GDM1 (cell line): ENCODE measurements at regions not wholly inside any gene's neighbourhood (a gene's known extent, or its start where the extent isn't known, plus 50 kb on each side); places are given as distances from the start of the nearest gene placed in this dataset.
A peak's percentile ranks its signal among the peaks of the same experiment; 100 is the strongest.
"Not testable (repeated sequence)": the region's sequence is repeated elsewhere in the genome, so short reads cannot be mapped to it uniquely, and the experiment has no call there.

Experiments used
- DNase-seq: peaks from one replicate; lab custom pipeline; 2025; lab: John Stamatoyannopoulos, UW

GRCh38 chr15:70247281-70247680 lies 149.6 kb upstream of the TLE3 start:
- DNase-seq = no peak

- DNase-seq = no peak
Measured at GRCh38 chr15:70246623-70247220, 149.0 kb upstream of the TLE3 start.

GRCh38 chr15:70245932-70246622 lies 148.4 kb upstream of the TLE3 start:
- DNase-seq = no peak

GRCh38 chr15:70244978-70245542 lies 147.3 kb upstream of the TLE3 start:
- no peak for DNase-seq

GRCh38 chr15:70243686-70244540 lies 146.2 kb upstream of the TLE3 start:
- DNase-seq = no peak

GRCh38 chr15:70242951-70243685 lies 145.4 kb upstream of the TLE3 start:
- no peak for DNase-seq

- no peak for DNase-seq
Measured at GRCh38 chr15:70241561-70242320, 144.0 kb upstream of the TLE3 start.

- DNase-seq = no peak
Measured at GRCh38 chr15:70240820-70241430, 143.2 kb upstream of the TLE3 start.

- no peak for DNase-seq
Measured at GRCh38 chr15:70240082-70240481, 142.4 kb upstream of the TLE3 start.

- no peak for DNase-seq
Measured at GRCh38 chr15:70238917-70239316, 141.2 kb upstream of the TLE3 start.

- no peak for DNase-seq
Measured at GRCh38 chr15:70237626-70238025, 139.9 kb upstream of the TLE3 start.

GRCh38 chr15:70236341-70237086 lies 138.8 kb upstream of the TLE3 start:
- DNase-seq = no peak

- no peak for DNase-seq
Measured at GRCh38 chr15:70235347-70235746, 137.6 kb upstream of the TLE3 start.

- peak; percentile 63 for DNase-seq
Measured at GRCh38 chr15:70234256-70234905, 136.7 kb upstream of the TLE3 start.

- no peak for DNase-seq
Measured at GRCh38 chr15:70231484-70231883, 133.8 kb upstream of the TLE3 start.

- DNase-seq = not testable (repeated sequence)
Measured at GRCh38 chr15:70227918-70228317, 130.2 kb upstream of the TLE3 start.

GRCh38 chr15:70227147-70227546 lies 129.4 kb upstream of the TLE3 start:
- DNase-seq = no peak

GRCh38 chr15:70226337-70226980 lies 128.7 kb upstream of the TLE3 start:
- no peak for DNase-seq

GRCh38 chr15:70225416-70225815 lies 127.7 kb upstream of the TLE3 start:
- no peak for DNase-seq
